DND-41 (cell line): ENCODE measurements at regions not wholly inside any gene's neighbourhood (a gene's known extent, or its start where the extent isn't known, plus 50 kb on each side); places are given as distances from the start of the nearest gene placed in this dataset.

ENCODE experiments used
- ATAC-seq: fragments of 200-7000 bp; cut with Tn5 transposase; 3 replicates; pipeline ENCODE4 v1.9.1; 2021; ENCODE audit warnings: low read depth; ENCODE audit not compliant: insufficient read depth
- DNase-seq: peaks from one replicate; pipeline ENCODE4 v3.0.0-alpha.2; 2020
- H2AFZ ChIP-seq: 2 replicates; pipeline ENCODE4 v1.6.0; 2012; ENCODE audit warnings: low read depth, low read length
- H3K27ac ChIP-seq: 2 replicates; pipeline ENCODE4 v1.5.1; 2012; ENCODE audit warnings: low read length, inconsistent platforms
- H3K27me3 ChIP-seq: fragments of 200-600 bp; sonication (generic); 2 replicates; pipeline ENCODE4 v1.6.0; 2012; ENCODE audit warnings: low read length, mild to moderate bottlenecking, inconsistent platforms; ENCODE audit not compliant: insufficient read depth, poor library complexity
- H3K36me3 ChIP-seq: 2 replicates; pipeline ENCODE4 v1.5.1; 2012; ENCODE audit warnings: low read length, inconsistent platforms; ENCODE audit not compliant: insufficient read depth
- H3K4me1 ChIP-seq: 2 replicates; pipeline ENCODE4 v1.5.1; 2012; ENCODE audit warnings: mild to moderate bottlenecking, low read length; ENCODE audit not compliant: insufficient read depth
- H3K4me2 ChIP-seq: 2 replicates; pipeline ENCODE4 v1.6.0; 2012; ENCODE audit warnings: mild to moderate bottlenecking, moderate library complexity, low read length, inconsistent platforms; ENCODE audit not compliant: insufficient read depth
- H3K4me3 ChIP-seq, 2 experiments: fragments of 200-600 bp in 1 of 2; shearing (Covaris generic) in 1 of 2; 2 replicates each; pipeline ENCODE4 v1.5.1; 2012 to 2016; ENCODE audit warnings: inconsistent platforms in 2 of 2, low read length in 2 of 2, mild to moderate bottlenecking in 2 of 2, low read depth in 1 of 2, moderate library complexity in 1 of 2
- H3K79me2 ChIP-seq: 2 replicates; pipeline ENCODE4 v1.6.0; 2012; ENCODE audit warnings: low read length, inconsistent platforms; ENCODE audit not compliant: insufficient read depth
- H3K9ac ChIP-seq: 2 replicates; pipeline ENCODE4 v1.6.0; 2012; ENCODE audit warnings: low read depth, mild to moderate bottlenecking, inconsistent platforms, low read length, moderate library complexity
- H3K9me3 ChIP-seq: 2 replicates; pipeline ENCODE4 v1.5.1; 2012; ENCODE audit warnings: low read length, moderate library complexity, mild to moderate bottlenecking, inconsistent platforms; ENCODE audit not compliant: insufficient read depth, severe bottlenecking
- H4K20me1 ChIP-seq: 2 replicates; pipeline ENCODE4 v1.6.0; 2012; ENCODE audit warnings: low read length; ENCODE audit not compliant: insufficient read depth
- CTCF ChIP-seq: IDR thresholded peaks from 2 replicates; pipeline ENCODE4 v1.5.1; 2012; ENCODE audit warnings: borderline replicate concordance, low read length, moderate library complexity, mild to moderate bottlenecking; ENCODE audit not compliant: poor library complexity, severe bottlenecking; ENCODE audit errors: extremely low read depth
- EZH2 ChIP-seq: IDR thresholded peaks from 3 replicates; pipeline ENCODE4 v1.6.1; 2012; ENCODE audit warnings: borderline replicate concordance, low read depth, mild to moderate bottlenecking, moderate library complexity, low read length, inconsistent platforms; ENCODE audit not compliant: severe bottlenecking

DNA sequence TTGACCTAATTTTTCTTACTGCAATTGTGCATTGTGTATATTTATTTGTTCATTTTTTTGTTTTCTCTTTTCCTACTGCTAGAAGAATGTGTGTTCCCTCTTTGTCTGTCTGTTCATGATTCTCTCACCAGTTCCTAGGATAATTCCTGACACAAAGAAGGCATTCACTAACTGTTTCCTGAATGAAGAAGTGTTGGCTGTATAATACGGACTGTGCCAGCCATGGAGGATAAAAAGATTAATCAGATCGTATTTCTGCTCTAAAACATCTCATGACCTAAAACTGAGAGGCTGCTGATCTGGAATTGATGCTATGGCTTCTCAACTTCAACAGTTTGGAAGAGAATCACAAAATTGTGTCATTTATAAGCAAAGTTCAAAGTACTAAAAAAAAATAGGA is 563.1 kb upstream of the FRG1 start:
- no peak overlapping the region for H3K4me2 ChIP-seq
- H4K20me1 ChIP-seq: no peaks in the 10 kb centered on the region
- no peak overlapping the region for H3K9ac ChIP-seq
- no peak overlapping the region for H2AFZ ChIP-seq
- H3K9me3 ChIP-seq: peaks cover 5% of the 10 kb centered on the region
- DNase-seq: no peak
- no peaks in the 10 kb centered on the region for H3K4me1 ChIP-seq
- H3K27ac ChIP-seq: no peak overlapping the region
- no peaks in the 10 kb centered on the region for H3K79me2 ChIP-seq
- no peaks in the 10 kb centered on the region for H3K27me3 ChIP-seq
- no peak for ATAC-seq
- no peaks in the 10 kb centered on the region for H3K36me3 ChIP-seq
- TF ChIP-seq CTCF (no peak), EZH2 (no peak)
- H3K4me3 ChIP-seq: no peak overlapping the region

GRCh38 chr4:189385098-189385497 is 555.6 kb upstream of the FRG1 start:
- TF ChIP-seq CTCF: no peak
- TF ChIP-seq EZH2: no peak
- no peak for ATAC-seq
- DNase-seq: no peak

GRCh38 chr4:189385579-189385978 is 555.1 kb upstream of the FRG1 start:
- Histone ChIP-seq H3K4me2 (no peak overlapping the region), H3K9me3 (no peaks in the 10 kb centered on the region), H3K4me1 (no peaks in the 10 kb centered on the region), H3K9ac (no peak overlapping the region), H3K27ac (no peak overlapping the region), H3K27me3 (no peaks in the 10 kb centered on the region), H3K79me2 (no peaks in the 10 kb centered on the region), H3K36me3 (no peaks in the 10 kb centered on the region), H4K20me1 (no peaks in the 10 kb centered on the region), H3K4me3 (no peak overlapping the region), H2AFZ (no peak overlapping the region)
- no peak for ATAC-seq
- no peak for DNase-seq
- no peak for TF ChIP-seq EZH2
- TF ChIP-seq CTCF: no peak

More at GRCh38 chr4:189385098-189385497, 555.6 kb upstream of the FRG1 start:
- Histone ChIP-seq H3K9ac (no peak overlapping the region), H3K4me3 (no peak overlapping the region), H3K4me1 (no peaks in the 10 kb centered on the region), H3K9me3 (peaks cover 3% of the 10 kb centered on the region), H3K27ac (no peak overlapping the region), H3K79me2 (no peaks in the 10 kb centered on the region), H2AFZ (no peak overlapping the region), H4K20me1 (no peaks in the 10 kb centered on the region), H3K4me2 (no peak overlapping the region), H3K36me3 (no peaks in the 10 kb centered on the region), H3K27me3 (no peaks in the 10 kb centered on the region)

- H3K36me3 ChIP-seq: no peaks in the 10 kb centered on the region
- no peak for TF ChIP-seq EZH2
- no peak for TF ChIP-seq CTCF
- H3K4me1 ChIP-seq: no peaks in the 10 kb centered on the region
- H3K27ac ChIP-seq: no peak overlapping the region
- no peaks in the 10 kb centered on the region for H4K20me1 ChIP-seq
- no peak overlapping the region for H3K4me3 ChIP-seq
- H2AFZ ChIP-seq: no peak overlapping the region
- ATAC-seq (no peak), DNase-seq (no peak)
- H3K27me3 ChIP-seq: no peaks in the 10 kb centered on the region
- H3K9me3 ChIP-seq: no peaks in the 10 kb centered on the region
- no peaks in the 10 kb centered on the region for H3K79me2 ChIP-seq
- no peak overlapping the region for H3K4me2 ChIP-seq
- H3K9ac ChIP-seq: no peak overlapping the region
Measured at GRCh38 chr4:189396435-189396834, 544.2 kb upstream of the FRG1 start.
